ENCODE measurements at regions not wholly inside any gene's neighbourhood (a gene's known extent, or its start where the extent isn't known, plus 50 kb on each side); places are given as distances from the start of the nearest gene placed in this dataset.

GRCh38 chr13:50406831-50407230 lies 391.6 kb downstream of the KCNRG start:
- intact Hi-C loops (cut with micrococcal nuclease), result no loop called here
- Histone ChIP-seq H2AFZ (ENCODE audit: insufficient read depth, low read depth, low read length, poor library complexity, severe bottlenecking) (no peak overlapping the region), H3K4me3 (ENCODE audit: control extremely low read depth in 1 of 5, extremely low read depth in 1 of 5, insufficient read depth in 1 of 5, low read depth in 2 of 5, low read length in 4 of 5) (no peak overlapping the region), H3K27ac (ENCODE audit: low read length in 2 of 2) (no peak overlapping the region), H3K4me1 (ENCODE audit: control insufficient read depth in 2 of 2, insufficient read depth in 2 of 2, low read length in 2 of 2) (no peaks in the 10 kb centered on the region), H3K36me3 (replicated peaks in 1 of 2; ENCODE audit: control extremely low read depth in 1 of 2, control insufficient read depth in 1 of 2, extremely low read depth in 1 of 2, insufficient read depth in 2 of 2, low read length in 1 of 2) (no peaks in the 10 kb centered on the region), H3K79me2 (ENCODE audit: control insufficient read depth, insufficient read depth, low read length) (no peaks in the 10 kb centered on the region), H4K20me1 (ENCODE audit: control insufficient read depth, insufficient read depth, low read length, poor library complexity, severe bottlenecking) (no peaks in the 10 kb centered on the region), H3K27me3 (replicated peaks in 1 of 4; ENCODE audit: control extremely low read depth in 1 of 4, control insufficient read depth in 3 of 4, insufficient read depth in 4 of 4, low read length in 3 of 4) (no peaks in the 10 kb centered on the region), H3K9ac (ENCODE audit: low read length) (no peak overlapping the region), H3K4me2 (replicated peaks; ENCODE audit: low read depth, low read length, poor library complexity, severe bottlenecking) (no peak overlapping the region), H3K9me3 (ENCODE audit: control extremely low read depth in 1 of 3, control insufficient read depth in 2 of 3, insufficient read depth in 1 of 3, low read length in 2 of 3) (no peaks in the 10 kb centered on the region)
- H3K9me3 Mint-ChIP-seq (ENCODE audit: insufficient read depth), result no peaks in the 10 kb centered on the region
- TF ChIP-seq EZH2 (IDR thresholded peaks at IDR 0.05; ENCODE audit: borderline replicate concordance, insufficient read depth, low read depth, low read length, poor library complexity, severe bottlenecking) (no peak), CTCF (IDR thresholded peaks at IDR 0.05) (no peak)
- ATAC-seq (ENCODE audit: low read depth) (no peak), DNase-seq (no peak)
- CTCF ChIA-PET, result no interaction called here
- H3K27me3 Mint-ChIP-seq, result no peaks in the 10 kb centered on the region
- H3K4me3 Mint-ChIP-seq, result no peak overlapping the region
- H3K27ac Mint-ChIP-seq, result no peak overlapping the region
- peaks cover 6% of the 10 kb centered on the region for H3K4me1 Mint-ChIP-seq
- WGBS (ENCODE audit: insufficient coverage), result 94% methylated on average over 2 of the region's 3 CpGs
- POLR2A ChIA-PET, result no interaction called here

DNA sequence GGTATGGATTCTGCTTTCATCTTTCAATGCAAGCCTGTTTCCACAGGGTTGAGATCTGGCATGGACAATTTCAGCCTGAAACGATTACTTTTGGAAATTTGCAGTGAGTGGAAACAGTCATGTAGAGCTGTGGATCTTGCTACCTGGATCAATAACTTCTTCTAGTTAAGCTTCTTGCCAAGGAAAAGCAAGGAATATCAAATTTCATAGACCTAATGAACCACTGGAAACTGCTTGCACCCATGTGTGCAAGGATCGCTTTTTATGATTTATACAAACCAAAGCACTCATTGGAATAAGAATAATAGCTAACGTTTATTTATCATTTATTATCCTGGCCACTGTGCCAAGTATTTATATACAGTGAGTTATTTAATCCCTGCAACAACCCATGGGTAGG lies 392.8 kb downstream of the KCNRG start:
- H3K27ac Mint-ChIP-seq, result no peak overlapping the region
- Histone ChIP-seq H3K9ac (ENCODE audit: low read length) (no peak overlapping the region), H3K27ac (ENCODE audit: low read length in 2 of 2) (no peak overlapping the region), H2AFZ (ENCODE audit: insufficient read depth, low read depth, low read length, poor library complexity, severe bottlenecking) (no peak overlapping the region), H3K27me3 (replicated peaks in 1 of 4; ENCODE audit: control extremely low read depth in 1 of 4, control insufficient read depth in 3 of 4, insufficient read depth in 4 of 4, low read length in 3 of 4) (no peaks in the 10 kb centered on the region), H3K9me3 (ENCODE audit: control extremely low read depth in 1 of 3, control insufficient read depth in 2 of 3, insufficient read depth in 1 of 3, low read length in 2 of 3) (no peaks in the 10 kb centered on the region), H3K4me2 (replicated peaks; ENCODE audit: low read depth, low read length, poor library complexity, severe bottlenecking) (no peak overlapping the region), H3K79me2 (ENCODE audit: control insufficient read depth, insufficient read depth, low read length) (no peaks in the 10 kb centered on the region), H3K4me3 (ENCODE audit: control extremely low read depth in 1 of 5, extremely low read depth in 1 of 5, insufficient read depth in 1 of 5, low read depth in 2 of 5, low read length in 4 of 5) (no peak overlapping the region), H4K20me1 (ENCODE audit: control insufficient read depth, insufficient read depth, low read length, poor library complexity, severe bottlenecking) (no peaks in the 10 kb centered on the region), H3K36me3 (replicated peaks in 1 of 2; ENCODE audit: control extremely low read depth in 1 of 2, control insufficient read depth in 1 of 2, extremely low read depth in 1 of 2, insufficient read depth in 2 of 2, low read length in 1 of 2) (no peaks in the 10 kb centered on the region), H3K4me1 (ENCODE audit: control insufficient read depth in 2 of 2, insufficient read depth in 2 of 2, low read length in 2 of 2) (no peaks in the 10 kb centered on the region)
- ChIA-PET CTCF (no interaction called here), POLR2A (no interaction called here)
- TF ChIP-seq CTCF (IDR thresholded peaks at IDR 0.05) (no peak), EZH2 (IDR thresholded peaks at IDR 0.05; ENCODE audit: borderline replicate concordance, insufficient read depth, low read depth, low read length, poor library complexity, severe bottlenecking) (no peak)
- H3K4me3 Mint-ChIP-seq, result no peak overlapping the region
- ATAC-seq (ENCODE audit: low read depth), result no peak
- H3K9me3 Mint-ChIP-seq (ENCODE audit: insufficient read depth), result no peaks in the 10 kb centered on the region
- WGBS (ENCODE audit: insufficient coverage), result no CpG with 5 or more reads among the region's 3 CpGs
- no peak for DNase-seq
- intact Hi-C loops (cut with micrococcal nuclease), result no loop called here
- H3K27me3 Mint-ChIP-seq, result no peaks in the 10 kb centered on the region
- peaks cover 4% of the 10 kb centered on the region for H3K4me1 Mint-ChIP-seq
